Sigmoid colon (tissue), 4 donors: ENCODE measurements at regions not wholly inside any gene's neighbourhood (a gene's known extent, or its start where the extent isn't known, plus 50 kb on each side); places are given as distances from the start of the nearest gene placed in this dataset.

Experiments
- POLR2A ChIP-seq, 2 donors: fragments of 450-650 bp; IDR thresholded peaks; one replicate each; pipeline ENCODE4 v1.6.1; 2016; ENCODE audit warnings: antibody characterized with exemption in 2 of 2, mild to moderate bottlenecking in 2 of 2, moderate library complexity in 2 of 2
- POLR2AphosphoS5 ChIP-seq, 4 donors: sonication (generic); formaldehyde crosslinking; IDR thresholded peaks; one replicate each; pipeline ENCODE4 v1.6.1; 2017; ENCODE audit warnings: antibody characterized with exemption in 4 of 4
- TF ChIP-seq, protein P1 (sequence below), 4 experiments: fragments of 450-650 bp in 3 of 4; fragments of 200-600 bp in 1 of 4; IDR thresholded peaks; one replicate each; pipeline ENCODE4 v1.5.1; 2016 to 2019; ENCODE audit warnings: antibody characterized with exemption in 4 of 4, mild to moderate bottlenecking in 3 of 4, moderate library complexity in 2 of 4

DNA sequence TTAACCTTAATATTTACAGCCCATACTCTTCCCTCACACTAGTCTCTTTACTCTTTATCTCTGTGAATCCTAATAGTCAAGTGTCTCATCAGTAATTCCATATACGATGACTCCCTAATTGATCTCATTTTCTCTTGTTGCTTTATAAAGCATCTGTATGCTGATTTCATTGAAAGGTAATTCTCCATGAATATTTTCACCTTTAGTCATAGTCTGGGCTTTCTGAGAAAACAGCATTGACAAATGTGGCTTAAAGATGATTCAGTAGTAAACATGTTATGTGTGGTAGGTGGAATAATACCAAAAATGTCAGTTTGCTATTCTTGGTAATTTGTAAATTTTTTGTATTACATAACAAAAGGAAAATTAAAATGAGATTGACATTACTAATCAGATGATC lies 1176.5 kb downstream of the NCAM2 start:
- TF ChIP-seq POLR2A (IDR thresholded peaks at IDR 0.05), result no peak
- TF ChIP-seq, protein P1, sequence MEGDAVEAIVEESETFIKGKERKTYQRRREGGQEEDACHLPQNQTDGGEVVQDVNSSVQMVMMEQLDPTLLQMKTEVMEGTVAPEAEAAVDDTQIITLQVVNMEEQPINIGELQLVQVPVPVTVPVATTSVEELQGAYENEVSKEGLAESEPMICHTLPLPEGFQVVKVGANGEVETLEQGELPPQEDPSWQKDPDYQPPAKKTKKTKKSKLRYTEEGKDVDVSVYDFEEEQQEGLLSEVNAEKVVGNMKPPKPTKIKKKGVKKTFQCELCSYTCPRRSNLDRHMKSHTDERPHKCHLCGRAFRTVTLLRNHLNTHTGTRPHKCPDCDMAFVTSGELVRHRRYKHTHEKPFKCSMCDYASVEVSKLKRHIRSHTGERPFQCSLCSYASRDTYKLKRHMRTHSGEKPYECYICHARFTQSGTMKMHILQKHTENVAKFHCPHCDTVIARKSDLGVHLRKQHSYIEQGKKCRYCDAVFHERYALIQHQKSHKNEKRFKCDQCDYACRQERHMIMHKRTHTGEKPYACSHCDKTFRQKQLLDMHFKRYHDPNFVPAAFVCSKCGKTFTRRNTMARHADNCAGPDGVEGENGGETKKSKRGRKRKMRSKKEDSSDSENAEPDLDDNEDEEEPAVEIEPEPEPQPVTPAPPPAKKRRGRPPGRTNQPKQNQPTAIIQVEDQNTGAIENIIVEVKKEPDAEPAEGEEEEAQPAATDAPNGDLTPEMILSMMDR (IDR thresholded peaks at IDR 0.05), result no peak
- TF ChIP-seq POLR2AphosphoS5 (IDR thresholded peaks at IDR 0.05), result no peak
